ENCODE measurements at regions not wholly inside any gene's neighbourhood (a gene's known extent, or its start where the extent isn't known, plus 50 kb on each side); places are given as distances from the start of the nearest gene placed in this dataset.

DNA sequence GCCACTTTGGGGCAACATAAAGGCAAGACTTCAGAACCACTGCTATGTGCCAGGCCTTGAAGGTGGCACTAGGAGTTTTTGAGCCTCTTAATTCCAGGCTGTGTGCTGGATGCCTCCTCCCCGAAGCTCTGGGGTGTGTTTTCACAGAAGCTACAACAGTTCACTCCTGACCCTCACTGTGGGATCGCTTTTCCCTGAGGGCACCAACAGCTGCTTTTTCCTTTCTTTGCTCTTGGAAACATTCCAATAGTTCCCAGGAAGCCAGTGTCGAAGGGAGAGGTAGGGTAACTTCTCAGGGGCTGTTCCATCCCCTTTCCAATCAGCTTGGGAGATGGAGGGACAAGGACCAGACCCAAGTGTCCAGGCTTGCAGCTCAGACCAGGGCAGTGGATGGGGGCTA lies 153.4 kb downstream of the C1orf94 start:
- DNase-seq (ENCODE audit: low spot score) = no peak

DNA sequence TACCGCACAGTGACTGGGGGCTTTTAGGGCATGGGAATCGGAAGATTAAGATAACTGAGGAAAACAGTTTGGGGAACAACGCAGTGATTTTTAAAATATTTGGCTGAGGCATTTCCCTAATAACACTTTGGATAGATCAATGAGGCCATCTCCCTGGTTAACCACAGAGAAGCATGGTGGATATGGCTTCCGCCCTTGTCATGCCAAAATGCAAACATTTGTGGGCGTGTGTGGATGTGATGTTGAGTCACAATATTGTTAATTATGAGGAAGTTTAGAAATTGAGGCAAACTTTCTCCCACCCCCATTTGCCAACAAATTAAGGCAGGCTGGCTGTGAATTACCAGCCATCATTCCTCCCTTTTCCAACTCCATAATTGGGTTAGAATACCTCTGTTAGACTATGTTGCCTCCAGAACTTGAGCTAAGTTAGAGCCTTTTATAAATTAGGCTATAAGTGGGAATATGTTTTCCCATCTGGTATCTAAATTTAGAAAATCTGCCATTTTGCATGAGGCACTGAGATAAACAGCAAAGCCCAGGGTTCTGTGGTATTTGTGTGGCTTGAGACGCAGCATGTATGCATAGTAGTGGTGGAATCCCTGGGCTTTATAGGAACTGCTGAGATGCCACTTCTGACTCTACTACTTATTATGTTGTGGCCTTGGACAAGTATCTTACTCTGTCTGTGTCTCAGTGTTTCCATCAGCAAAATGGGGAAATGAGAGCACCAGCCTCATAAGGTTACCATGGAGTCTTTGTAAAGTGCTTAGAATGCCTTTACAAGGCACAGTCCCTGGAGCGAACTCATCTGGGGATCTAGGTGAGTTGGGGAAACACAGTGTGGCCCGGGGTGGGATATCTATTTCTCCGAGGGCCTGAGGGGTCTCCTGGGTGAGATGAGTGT lies 154.6 kb downstream of the C1orf94 start:
- no peak for DNase-seq (ENCODE audit: low spot score)

DNA sequence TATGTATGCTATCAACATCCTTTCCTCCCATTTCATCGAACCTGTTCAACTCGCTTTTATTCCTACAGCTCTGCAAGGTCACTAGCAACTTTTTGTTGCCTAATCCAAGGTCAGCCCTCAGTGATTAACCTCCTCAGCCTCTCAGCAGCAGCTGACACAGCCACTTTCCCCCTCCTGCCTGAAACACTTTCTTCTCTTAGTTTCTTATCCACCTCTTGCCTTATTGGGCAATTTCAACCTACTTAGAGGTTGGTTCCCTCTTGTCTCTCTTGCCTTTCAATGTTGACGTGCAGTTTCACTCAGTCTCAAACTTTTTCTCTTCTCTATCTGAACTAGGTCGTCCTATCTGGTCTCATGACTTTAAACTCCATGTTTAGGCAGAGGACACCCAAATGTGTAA lies 156.3 kb downstream of the C1orf94 start:
- DNase-seq (ENCODE audit: low spot score) = no peak

DNA sequence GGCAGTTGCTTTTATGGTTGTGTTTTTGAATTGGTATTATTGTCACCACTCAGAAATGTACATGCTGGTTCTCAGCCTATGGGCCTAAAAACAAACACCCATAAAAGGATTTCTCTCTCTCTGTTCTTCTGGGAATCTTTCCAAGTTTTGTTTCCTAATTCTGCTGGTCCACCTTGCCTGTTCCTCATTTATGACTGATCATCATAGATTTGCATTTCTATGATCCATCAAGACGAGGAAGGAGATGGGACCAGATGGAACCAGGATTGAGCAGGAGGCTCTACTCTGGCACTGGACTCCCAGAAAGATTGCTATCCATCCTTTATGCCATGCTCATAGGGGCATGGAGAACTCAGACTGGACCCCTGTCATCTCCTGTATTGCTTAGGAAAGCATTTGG lies 162.2 kb downstream of the C1orf94 start:
- no peak for DNase-seq (ENCODE audit: low spot score)

DNA sequence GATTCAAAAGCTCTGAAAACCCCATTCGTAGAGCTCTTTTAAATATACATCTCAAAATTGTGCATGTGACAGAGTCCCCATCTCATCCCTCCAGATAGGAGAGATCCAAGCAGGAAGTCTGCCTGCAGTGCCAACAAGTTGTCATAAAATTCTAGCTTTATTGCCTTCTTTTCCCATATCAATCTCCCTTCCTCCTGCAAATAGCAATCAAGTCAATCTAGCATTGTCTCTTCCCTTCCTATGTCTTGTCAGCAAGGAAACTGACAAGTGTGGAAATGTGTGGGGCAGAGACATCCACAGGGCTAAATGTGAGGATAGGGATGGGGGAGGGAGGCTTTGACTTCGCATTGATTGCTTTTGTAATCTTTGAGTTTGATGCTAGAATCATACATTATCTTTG lies 165.2 kb downstream of the C1orf94 start:
- DNase-seq (ENCODE audit: low spot score) = no peak

DNA sequence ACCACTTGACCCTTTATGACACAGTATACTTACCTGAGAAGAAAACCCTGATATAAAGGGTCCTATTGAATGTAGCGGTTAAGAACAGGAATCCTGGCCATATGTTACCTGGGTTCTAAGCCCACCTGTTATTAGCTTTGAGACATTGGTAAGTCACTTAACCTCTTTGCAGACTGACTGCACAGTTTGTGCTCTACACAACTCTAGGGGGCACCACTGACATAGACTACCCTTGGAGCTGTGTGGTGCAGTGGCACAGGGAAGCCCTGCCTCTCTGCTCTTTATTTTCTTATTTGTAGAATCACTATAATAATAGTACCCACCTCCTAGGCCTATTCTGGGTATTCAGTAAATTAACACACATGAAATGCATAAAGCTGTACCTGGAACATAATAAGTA lies 165.6 kb downstream of the C1orf94 start:
- DNase-seq (ENCODE audit: low spot score) = no peak

DNA sequence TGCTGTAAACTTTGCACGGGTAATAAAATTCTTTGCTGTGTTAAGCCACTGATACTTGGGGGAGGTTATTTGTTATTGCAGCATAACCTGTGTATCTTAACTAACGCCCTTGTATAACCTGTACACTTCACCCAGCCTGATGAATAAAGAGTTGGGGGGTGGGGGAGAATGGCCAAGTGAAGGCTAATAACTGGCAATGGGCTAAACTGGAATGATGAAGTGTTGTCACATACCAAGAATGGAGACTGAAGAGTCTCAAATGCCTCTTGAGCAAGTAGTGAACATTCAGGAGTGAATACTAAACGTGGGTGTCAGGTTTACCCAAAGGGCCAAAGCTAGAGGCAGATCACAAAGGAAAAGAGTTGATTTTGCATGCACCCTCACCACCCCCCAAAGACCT lies 169.4 kb downstream of the C1orf94 start:
- no peak for DNase-seq (ENCODE audit: low spot score)

DNA sequence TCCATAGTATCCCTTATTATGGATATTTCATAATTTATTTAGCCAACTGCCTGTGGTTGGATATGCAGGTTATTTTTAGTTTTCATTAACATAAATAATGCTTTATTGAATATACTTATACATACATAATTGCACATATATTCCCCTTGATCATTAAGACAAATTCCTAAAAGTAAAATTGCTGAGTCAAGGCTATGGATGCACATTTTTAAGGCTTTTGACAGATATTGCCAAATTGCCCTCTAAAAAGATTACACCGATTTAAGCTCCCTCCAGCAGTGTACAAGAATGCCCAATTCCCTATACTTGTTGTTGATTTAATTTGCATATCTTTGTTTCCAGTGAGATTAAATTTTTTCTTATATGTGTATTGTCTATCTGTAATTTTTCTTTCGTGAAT lies 176.7 kb downstream of the C1orf94 start:
- DNase-seq (ENCODE audit: low spot score) = no peak

DNA sequence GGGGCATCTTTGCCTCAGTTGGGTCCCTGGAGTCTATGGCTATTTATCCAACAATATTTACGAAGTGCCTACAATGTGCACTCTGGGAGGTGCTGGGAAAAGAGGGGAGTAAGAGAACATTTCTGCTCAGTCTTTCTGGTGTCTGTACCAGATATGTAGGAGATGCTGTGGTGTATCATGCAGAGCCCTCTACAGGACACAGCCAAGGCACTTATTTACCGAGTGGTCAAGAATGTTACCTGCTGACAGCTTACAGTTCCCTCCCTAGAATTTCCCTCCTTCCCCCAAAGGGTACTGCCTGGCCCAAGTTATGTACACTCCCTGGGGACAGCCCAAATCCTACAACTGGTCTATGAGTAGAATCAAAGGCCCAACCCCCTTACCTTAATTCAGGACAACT lies 177.7 kb downstream of the C1orf94 start:
- DNase-seq (ENCODE audit: low spot score) = peak; percentile 17

DNA sequence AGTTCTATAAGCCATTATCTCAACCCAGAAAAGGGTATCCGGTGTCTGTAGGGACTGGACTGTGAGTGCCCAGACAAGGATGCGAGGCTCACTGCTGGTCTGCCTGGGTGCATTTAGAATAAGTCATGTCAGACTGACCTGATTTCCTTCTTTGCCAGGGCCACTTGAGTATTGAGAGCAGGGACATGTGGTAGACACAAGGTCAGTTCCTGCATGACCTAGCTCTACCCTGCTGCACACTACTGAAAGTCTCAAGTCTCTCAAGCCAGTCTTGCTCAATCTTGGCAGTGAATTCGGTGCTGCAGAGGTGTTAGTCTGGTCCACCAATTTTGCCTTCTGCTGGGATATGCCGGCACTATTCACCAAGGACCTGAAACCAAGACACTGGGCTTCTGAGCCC lies 180.1 kb downstream of the C1orf94 start:
- no peak for DNase-seq (ENCODE audit: low spot score)

DNA sequence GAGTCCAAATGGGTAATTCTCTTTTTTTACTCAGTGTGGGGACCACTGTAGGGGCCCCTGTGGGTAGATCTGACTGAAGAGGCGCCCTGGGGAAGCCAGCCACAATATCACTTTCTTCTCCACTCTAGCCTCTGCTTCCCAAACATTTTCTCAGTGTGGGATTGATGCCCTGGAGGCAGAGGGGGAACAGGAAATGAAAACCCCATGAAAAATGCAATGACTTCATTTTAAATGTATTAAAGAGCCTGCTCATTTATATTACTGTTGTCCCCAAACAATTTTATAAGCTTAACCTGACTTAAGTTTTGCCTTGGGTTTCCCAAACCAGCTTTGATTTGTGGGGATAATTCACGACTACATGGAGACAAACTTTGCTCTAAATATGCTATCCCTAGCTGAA lies 181.9 kb downstream of the C1orf94 start:
- DNase-seq (ENCODE audit: low spot score) = no peak

DNA sequence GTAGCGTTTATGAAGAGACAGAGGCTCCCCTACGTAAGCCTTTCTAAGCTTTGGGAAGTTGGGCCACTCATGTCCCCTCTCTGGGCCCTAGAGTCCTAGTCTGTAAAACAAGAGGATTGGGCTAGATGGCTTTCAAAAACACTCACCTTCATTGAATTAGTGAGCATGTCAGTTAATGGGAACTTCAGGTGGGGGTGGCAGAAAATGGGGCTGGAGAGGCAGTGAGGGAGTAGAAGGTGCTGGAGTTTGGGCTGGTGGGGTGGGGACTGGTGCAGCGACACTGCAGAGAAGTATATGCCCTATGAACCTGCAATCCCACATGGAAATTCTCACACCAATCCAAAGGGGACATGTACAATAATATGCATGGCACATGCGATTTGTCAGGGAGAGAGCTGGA lies 182.7 kb downstream of the C1orf94 start:
- no peak for DNase-seq (ENCODE audit: low spot score)

DNA sequence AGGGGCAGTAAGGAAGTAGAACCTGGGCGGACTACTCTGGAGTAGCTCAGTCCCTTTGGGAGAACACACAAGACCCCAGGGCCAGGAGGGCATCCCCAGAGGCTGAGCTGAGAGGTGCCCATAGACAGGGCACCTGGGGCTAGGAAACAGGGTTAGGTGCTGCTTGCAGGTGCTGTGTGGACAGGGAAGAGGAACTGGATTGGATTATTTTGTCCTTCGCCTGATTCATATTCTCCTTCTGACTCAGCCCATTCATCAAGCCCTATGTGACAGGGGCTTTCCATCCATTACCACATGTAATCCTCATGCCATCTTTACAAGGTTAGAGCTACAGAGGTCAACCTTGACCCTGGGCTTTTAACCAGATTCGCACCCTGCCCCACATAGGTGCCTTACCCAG lies 183.9 kb downstream of the C1orf94 start:
- no peak for DNase-seq (ENCODE audit: low spot score)

DNA sequence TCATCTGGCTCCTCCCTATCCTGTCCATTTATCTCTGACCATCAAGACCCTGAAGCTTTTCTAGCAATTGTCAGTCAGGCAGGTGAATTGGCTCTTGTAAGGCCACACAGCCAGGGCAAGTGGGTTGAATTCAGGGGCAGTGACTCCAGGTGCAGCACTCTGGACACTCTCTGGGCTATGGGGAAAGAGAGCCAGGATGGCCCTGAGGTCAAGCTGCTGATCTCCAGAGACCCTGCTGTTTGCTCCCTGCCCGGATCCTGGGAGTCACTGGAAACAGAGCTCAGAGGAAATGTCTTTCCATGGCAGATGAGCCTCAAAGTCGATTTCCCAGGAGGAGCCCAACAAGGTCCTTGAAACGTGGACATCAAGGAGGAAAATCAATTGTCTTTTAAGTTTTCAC lies 184.4 kb downstream of the C1orf94 start:
- no peak for DNase-seq (ENCODE audit: low spot score)

DNA sequence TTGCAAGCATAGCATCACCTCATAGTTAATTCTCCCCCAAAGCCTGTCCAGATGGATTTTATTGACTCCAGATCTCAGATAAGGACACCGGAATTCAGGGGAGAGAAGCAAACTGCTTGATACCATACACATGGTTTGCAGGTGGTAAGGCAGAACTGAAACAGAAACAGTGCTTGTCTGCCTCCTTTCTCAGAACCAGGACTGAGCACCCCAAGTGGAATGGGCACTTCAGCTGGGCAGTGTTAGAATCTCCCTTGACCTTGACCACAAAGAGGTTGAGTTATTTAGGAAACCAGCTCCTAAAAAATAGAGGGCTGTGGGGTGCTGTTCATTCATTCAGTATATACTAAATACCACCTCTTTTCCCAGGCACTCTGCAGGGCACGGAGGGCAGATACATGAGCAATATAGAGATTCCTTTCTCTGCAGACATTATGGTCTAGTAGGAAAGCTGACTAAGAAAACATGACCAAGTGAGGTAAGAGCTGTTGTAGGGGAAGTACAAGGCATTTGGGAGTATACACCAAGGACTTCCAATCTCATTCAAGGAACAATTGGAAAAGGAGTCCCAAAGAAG lies 185.2 kb downstream of the C1orf94 start:
- no peak for DNase-seq (ENCODE audit: low spot score)

DNA sequence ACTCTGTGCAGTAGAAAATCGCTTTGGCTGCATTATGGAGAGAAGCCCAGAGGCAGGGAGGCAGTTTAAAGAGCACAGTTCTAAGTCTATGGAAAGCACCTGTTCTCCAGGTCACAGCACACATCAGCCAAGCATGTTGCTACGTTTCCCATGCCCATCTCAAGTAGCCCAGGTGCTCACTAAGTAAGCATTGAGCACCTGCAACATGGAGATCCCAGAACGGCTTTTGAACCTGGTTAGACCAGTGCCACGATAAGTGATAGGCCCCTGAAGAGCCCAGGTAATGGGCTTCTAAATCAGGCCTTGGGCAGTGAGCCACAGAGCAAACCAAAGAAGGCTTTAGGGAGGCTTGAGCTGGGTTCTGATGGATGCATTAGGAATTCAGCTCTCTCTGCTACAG lies 186.2 kb downstream of the C1orf94 start:
- no peak for DNase-seq (ENCODE audit: low spot score)

DNA sequence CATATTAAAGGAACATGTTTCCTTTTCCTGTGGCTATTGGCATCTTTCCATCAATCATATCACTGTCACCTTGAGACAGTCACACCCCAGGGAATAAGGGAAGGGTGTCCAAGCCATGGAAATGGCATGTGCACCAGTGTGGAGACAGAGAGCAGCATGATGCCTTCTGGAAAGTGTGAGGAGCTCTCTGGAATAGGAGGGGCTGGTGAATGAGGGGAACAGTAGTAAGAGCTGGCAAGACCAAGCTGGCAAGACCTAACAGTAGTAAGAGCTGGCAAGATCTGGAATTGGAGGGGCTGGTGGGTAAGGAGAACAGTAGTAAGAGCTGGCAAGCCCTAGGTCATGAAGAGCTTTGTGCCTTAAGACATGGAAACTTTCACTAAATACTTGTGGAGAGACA lies 186.7 kb downstream of the C1orf94 start:
- DNase-seq (ENCODE audit: low spot score) = no peak

DNA sequence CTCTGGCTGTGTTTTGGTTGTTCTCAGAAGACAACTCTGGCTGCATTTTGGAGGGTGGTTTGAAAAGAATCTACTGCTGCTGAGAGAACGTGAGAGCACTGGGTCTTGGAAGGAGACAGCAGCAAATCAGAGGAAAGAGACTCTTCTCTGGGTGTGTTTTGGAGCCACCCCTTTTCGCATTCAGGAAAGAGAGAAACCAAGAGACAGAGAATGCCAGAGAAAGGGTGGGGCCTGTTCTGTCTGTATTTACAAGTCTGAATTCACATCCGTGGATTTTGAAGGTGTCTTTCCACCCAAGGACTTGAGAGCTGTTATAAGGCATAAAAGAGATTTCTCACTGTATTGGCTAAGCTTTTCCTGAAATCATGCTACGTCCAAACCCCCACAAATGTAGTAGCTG lies 187.2 kb downstream of the C1orf94 start:
- DNase-seq (ENCODE audit: low spot score) = no peak

DNA sequence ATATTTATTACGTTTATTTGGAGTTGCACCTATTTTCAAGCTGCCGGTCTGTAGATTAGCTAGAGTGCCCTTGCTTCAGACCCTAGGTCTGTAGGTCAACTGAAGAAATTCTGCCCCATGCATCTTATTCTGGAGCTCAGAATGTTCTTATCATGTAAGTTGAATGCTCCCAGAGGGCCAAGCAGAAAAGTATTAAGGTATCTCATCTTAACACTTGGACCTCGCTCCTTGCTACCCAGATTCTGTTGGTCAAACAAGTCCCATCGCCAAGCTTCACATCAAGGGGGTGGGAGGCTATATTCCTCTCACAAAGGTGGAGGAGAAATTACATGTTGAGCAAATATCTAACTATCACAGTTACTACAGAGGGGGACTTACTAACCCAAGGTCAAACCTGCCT lies 187.7 kb downstream of the C1orf94 start:
- no peak for DNase-seq (ENCODE audit: low spot score)

DNA sequence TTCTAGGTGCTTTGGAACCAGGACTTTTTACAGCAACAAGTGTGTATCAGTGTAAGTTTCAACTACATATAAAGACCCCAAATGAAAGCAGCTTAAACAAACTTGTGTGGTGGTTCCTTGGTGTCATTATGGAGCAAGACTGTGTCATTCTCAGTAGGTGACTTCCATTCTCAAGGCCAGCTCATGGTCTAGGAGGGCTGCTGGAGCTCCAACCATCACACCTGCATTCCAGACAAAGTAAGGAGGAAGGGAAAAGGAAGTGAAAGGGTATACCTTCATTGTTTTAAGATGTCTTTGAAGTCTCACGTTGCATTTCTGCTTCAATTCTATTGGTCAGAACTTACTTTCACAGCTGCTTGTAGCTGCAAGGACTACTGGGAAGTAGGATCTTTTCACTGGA lies 188.6 kb downstream of the C1orf94 start:
- no peak for DNase-seq (ENCODE audit: low spot score)

DNA sequence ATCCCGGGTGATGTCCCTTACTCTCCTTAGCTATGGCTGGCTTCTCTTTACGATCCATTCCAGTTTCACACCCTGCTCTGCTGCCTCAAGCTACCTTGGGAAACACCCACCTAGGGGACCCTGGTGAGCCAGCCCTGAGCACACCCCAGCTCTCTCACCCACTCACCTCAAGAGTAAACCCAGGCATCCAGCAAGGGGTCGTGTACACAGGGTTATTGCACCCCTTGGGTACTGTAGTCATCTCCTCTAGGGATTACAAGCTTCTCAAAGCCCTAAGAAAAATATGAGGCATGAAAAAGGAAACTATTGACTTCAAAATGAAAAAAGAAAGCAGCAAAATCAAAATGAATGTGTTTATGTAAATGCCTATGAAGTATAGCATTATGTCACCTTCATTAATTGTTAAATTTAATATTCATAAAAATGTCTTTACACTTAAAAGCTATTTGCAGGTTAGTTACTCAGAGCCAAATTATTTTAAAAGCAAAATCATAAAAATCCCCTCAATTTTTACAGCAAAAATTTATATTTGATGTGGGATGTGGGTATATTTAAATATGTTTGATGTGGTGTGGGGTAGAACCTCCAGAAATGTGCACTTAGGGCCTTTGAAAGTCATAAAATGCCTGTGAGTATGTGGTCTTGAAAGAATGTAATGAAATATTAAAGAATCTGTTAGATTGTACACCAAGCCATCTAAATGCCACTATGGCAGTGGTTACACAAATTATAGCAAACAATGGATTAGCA lies 190.3 kb downstream of the C1orf94 start:
- DNase-seq (ENCODE audit: low spot score) = no peak

DNA sequence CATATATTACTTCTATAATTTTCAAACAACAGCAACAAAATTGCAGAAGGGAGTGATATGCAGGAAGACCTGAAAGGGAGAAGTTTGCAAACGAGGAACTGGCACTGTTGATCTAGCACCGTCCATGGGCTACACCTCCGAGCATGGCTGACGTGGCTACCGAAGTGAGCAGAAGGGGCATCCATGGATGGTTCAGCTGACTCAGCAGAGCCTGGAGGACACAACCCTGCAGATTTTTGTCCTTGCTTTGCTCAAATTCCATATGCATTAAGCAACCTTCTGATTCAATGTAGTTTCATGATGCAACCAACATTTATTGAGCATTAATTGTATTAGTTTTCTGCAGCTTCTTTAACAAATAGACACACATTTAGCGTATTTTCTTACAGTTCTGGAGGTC lies 191.2 kb downstream of the C1orf94 start:
- DNase-seq (ENCODE audit: low spot score) = no peak
